GM18519 (cell line): ENCODE measurements at regions not wholly inside any gene's neighbourhood (a gene's known extent, or its start where the extent isn't known, plus 50 kb on each side); places are given as distances from the start of the nearest gene placed in this dataset.

Experiments used
- ATAC-seq: cut with Tn5 transposase; IDR thresholded peaks from one replicate; pipeline ENCODE4 v1.9.1; 2021; ENCODE audit warnings: mild to moderate bottlenecking, moderate library complexity; ENCODE audit not compliant: unreplicated experiment, low FRiP score

DNA sequence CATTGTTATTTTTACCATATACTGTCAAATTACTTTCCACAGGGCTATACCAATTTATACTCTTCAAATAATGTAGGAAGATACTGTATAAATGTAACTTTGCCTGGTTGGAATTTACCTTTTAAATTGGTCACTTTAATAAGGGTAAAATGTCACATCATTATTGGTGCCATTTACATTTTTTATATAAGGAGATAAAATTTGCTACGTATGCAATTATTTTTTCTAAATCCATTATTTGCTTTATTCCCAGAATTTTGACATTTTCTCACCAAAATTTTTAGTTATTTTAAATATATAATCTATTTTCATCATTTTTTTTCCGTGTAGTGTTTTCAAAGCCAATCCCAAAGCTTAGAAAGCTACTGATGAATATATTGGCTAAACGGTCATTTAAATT lies 664.7 kb downstream of the KCNJ2 start:
- ATAC-seq: no peak

DNA sequence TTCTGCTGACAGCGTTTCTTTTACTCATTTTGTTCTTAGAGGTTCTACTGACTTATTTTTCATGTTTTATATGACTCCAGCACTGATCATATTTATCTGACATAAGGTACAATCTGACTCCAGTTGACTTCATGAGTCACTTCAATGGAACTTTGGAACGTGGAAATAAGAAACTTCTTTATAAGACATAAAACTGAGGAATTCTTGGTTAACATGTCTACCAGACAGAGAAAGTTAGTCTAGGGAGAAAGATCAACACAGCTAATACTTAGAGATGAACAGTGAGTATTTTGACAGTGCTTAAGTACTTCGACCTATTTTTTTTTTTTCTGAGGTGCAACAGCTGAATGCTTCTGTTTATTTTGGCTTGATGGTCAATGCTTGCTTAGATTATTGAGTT lies 679.5 kb downstream of the KCNJ2 start:
- ATAC-seq: no peak

DNA sequence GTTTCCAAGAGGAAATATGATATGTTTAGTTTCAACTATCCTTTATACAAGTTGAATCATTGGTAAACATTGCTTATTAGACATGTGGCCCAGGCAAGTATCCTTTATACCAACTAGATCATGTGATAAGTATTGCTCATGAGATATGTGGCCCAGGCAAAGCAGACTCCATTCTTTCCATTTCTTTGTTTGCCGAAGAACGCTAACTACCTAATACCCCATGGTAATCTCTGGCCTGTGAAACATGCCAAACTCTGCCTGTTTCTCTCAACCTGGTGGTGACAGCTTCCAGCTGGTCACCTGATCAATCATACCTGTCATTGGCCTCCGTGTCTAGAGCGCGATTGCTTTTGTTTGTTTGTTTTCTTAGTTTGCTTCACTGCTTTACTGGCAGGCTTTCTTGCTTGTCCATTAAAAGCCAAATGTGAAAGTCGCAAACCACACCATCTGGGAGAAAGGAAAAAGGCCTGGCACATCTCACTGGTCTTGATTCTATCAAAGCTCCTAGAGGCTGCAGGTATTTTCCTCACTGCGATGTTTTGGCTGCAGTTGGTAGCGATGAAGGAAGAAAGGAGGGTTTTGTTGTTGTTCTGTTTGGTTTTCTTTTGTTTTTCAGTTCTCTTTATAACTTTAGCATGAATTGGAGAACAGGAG lies 686.2 kb downstream of the KCNJ2 start:
- no peak for ATAC-seq

DNA sequence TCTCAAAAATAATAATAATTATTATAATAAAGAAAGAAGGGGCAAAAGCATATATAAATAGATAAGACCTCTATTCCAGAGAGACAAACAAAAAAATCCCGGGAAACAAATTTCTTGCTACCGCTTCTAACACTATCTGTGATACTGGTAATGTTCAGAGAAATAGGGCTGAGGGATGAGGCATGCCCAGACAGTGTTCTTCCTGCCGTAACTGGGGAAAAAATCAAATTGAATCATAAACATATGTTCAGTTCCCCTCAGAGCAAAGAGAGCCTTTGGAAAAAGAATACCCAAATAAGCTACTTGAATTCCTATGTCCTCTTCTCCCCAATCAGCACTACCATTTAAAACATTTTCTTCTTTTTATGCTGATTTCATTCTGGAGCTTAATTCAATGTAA lies 688.0 kb downstream of the KCNJ2 start:
- ATAC-seq: no peak

DNA sequence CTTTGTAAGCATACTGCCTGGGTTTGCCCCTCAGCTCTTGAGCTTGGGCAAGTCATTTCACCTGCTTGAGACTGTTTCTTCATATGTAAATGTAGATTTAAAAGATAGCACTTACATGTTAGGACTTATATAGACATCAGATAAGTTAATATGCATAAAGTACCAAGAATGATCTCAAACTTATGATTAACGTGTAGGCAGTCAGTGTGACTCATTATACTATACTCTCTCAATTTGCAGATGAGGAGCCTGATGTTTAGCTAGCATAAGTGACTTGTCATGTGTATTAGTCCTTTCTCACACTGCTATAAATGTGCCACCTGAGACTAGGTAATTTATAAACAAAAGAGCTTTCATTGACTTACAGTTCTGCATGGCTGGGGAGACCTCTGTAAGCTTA lies 690.5 kb downstream of the KCNJ2 start:
- no peak for ATAC-seq

DNA sequence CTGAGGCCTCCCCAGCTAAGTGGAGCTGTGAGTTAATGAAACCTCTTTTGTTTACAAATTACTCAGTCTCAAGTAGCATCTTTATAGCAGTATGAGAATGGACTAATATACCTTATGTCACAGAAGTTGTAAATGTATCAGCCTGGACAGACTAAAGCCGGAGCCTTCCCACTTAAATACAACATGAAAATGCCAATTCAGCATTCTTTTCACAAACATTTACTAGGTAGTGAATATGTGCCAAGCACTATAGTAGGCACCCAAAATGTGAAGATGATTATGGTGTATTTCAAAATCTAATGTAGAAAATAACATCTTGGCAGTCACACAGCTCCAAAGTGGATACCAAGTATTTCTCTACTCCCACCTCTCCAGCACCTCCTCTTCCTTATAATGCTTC lies 693.0 kb downstream of the KCNJ2 start:
- ATAC-seq: no peak

DNA sequence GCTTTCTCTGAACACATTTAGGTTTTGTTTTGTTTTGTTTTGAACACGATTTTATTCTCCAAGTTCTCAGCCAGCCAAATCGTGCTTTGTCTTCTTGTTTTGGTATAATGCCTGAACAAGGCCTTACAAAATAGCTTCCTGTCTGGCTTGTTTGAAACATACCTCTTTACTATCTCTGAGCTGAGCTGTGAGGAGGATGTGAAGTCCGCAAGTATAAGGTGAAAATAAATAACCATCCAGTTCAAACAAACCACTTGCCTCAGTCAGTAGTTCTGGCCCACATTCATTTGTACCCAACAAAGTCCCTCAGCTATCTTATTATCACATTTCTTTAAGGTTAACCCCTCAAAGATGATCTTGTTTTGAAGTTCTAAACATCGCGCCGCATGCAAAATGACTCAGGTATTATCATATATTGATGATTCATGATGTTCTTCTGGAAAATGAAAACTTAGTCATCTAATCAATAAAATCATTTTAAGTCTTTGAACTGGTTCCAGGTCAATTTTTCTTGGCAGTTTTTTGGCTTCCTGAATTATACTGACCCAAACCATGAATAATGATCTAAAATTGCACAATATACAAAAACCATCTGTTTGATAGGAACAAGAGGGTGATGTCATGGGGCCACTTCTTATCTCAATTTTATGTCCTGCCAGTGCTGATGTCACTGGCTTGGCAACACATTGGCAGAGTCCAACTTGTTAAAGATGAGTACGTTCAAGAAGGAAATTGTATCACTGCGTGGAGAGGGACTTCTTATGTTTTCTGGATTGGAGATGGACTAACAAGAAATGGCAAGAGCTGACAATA lies 694.3 kb downstream of the KCNJ2 start:
- ATAC-seq: no peak

DNA sequence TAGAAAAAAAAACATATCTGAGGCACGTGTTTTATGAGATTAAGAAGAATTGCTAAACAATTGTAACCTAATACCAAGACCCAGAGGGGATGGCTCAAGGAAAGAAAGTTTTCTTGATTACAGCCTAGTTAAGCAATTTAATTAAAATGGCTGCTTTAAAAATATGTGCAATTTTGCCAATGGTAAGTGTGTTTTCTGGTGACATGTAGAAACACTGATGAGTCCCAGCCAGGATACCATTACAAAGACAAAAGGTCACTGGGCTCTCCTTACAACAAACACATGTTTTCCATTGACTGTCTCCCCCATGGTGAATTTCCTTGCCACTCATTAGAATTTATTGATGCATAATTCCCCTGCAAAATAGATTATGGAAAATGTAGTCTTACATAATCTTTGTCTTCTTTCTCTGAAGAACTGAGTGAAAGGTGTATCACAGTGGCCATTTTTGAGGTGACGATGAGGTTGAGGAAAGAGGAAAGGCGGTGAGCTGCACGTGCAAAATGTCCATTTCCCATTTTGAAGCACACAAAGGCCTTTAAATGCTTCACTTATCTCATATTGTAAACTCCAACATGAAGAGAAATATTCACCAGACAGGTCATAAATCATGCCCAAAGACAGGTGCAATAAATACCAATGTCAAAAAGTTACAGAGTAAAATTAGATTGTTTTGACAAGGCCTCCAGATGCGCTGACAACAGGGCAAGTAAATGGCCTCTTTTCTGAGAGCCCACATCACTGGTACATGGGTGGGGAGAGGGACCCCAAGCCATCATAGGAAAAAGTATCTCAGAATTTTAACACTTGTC lies 696.9 kb downstream of the KCNJ2 start:
- ATAC-seq: no peak

DNA sequence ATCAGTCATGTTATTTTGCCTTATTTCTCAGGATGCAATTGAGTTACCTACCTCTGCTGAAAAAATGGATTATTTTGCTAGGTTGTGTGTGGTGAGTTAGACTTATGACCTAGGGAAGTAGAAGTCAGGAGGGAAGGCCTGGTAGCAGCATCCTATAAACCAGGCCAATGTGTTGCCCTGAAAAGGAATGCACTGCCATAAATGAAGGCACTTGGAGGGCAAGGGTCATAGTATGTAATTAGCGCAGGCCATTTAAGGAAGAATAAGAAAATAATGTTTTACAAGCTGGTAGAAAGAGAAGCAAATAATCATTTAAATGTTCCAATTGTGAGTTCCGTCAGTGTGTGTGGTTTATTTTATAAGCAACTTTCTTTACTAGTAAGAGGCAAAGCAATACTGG lies 698.8 kb downstream of the KCNJ2 start:
- no peak for ATAC-seq

DNA sequence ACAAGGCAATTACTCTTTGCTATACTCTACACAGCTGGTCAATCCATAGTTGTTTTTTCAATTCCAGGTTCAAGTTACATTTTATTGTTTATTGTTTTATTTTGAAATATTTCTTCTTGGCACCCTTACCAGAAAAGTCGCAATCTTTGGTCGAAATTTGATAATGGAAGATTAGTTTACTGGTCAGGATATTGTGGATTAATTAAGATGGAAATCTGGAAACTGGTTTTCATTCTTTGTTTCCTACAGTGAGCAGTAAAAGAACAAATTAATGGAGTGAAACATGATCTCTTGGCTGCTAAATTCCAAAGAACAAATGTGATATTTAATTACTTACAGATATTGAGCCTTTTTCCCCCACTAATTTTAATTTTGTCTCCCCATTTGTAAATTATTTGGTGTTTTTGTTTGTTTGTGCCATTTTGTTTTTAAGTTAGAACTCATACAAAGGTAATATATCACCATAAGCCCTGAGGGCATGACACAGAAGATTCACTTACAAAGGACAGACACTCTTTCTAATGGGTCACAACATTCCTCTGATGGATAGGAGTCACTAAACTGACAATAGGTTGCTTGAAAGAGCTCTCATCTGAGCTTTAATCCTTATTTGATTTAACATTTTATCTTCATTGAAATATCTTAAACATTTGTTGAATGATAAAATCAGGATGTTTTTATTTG lies 700.2 kb downstream of the KCNJ2 start:
- no peak for ATAC-seq

DNA sequence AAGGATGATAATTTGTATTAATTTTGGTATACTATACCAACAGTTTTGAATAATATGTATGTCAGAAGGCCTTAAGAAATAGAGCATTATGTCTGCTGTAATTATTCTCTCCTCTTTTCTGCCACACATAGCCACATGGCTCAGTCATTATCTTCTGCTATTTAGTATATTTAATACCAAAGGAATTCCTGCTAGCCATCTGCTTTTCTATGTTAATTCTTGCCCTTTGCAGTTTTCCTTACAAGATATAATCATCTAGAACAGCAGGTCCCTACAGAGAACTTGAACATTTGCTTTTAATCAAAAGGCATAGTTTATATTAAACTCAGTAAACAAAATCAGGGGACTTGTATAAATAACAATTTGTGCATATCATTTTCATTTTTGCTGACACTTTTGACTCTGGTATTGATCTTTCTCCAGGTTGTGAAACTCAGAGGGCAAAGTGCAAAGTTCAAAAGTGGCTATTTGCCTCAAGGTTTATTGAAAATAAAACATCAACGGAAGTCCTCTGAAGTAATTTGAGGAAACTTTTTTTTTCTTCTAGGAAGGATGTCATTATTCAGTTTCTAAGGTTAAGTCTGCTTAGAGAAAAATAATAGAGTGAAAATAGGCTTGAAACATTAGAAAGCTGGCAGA lies 702.0 kb downstream of the KCNJ2 start:
- ATAC-seq: no peak

DNA sequence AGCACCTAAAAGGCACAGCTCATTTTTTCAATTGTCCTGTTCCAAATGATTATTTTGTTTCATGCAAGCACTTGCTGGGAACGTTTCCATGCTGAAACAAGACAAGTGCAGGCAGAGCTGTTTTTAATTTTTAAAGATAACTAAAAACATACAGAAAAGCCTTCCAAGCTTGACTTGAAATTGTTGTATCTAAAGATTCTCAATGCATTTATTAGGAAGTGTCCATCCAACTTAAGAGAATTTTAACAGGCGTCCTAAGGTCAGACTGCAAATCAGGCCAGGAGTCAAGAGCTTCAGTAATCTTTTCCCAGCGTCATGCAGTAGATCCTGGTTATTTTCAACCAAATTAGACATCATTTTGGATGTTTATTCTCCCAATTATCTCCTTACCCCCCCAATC lies 702.8 kb downstream of the KCNJ2 start:
- no peak for ATAC-seq

DNA sequence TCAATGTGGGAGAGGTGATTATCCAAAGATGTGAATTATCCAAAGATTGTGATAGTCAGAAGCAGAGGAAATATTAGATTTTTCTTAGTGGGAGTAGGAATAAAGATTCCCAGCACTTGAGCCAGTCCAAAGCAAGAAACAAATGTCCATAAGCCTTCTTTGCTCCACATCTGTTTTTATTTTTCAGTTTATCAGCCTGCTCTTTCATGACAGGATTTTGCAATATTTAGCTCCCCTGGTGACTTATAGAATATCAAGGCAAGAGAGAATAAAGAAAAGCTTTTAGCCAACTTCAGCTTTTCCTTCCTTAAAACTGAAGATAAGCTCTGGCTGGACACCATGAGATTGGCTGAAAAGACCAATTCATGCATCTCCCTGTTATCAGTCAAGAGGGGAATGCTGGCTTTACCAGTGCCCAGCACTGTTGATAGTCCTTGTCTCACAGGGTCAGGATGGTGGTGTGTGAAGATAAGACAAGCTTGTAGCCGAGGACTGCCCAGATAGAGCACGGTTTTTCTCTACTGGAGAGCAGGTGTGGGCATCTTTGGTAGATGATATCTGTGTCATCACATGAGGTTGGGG lies 706.5 kb downstream of the KCNJ2 start:
- no peak for ATAC-seq

DNA sequence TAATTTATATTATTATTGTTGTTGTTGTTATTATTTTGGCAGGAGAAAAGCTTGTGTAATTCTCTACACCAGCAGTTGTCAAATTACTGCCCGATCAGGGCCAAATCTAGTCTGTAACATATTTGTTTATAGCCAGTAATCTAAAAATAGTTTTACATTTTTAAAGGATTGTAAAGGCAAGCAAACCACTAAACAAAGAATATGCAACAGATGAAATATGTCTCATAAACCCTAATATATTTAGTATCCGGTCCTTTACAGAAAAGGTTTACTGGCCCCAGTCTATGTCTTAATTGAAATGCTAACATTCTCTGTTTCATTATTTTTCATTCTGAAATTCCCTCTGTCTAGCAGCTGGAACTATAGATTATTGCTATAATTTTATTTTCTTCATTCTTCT lies 709.5 kb downstream of the KCNJ2 start:
- no peak for ATAC-seq

DNA sequence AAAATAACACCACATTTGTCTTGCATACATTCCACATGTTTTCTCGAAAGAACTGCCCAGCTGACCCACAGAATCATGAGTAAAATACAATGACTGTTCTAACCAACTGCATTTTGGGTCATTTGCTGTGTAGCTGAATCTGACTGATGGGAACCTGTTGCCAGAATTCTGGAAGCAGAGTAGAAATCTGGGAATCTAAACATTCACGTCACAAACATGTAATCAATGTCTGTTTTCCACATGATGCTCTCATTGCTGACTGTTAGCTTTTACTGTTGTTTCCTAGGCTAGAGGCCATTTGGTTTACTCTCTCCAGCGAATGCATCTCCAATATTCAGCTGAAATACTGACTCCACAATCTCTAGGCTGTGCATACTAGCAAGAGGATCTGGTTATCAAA lies 710.1 kb downstream of the KCNJ2 start:
- ATAC-seq: no peak

DNA sequence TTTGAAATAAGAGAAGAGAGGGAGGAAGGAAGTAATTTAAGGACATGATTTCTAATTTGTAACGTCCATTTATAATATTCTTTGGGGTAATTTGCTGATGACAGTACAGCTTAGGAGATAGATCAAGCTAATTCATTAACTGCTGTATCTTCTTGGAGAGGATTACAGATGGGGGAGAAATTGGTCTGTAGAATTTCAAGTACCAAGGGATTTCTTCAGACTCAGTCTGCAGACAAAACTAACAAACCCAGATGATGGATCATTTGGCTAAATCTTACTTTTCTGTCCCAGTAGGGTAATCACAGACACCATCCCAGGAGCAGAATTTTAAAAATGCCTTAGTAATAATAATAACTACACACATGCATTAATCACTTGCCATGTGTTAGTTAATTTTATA lies 711.8 kb downstream of the KCNJ2 start:
- ATAC-seq: no peak

DNA sequence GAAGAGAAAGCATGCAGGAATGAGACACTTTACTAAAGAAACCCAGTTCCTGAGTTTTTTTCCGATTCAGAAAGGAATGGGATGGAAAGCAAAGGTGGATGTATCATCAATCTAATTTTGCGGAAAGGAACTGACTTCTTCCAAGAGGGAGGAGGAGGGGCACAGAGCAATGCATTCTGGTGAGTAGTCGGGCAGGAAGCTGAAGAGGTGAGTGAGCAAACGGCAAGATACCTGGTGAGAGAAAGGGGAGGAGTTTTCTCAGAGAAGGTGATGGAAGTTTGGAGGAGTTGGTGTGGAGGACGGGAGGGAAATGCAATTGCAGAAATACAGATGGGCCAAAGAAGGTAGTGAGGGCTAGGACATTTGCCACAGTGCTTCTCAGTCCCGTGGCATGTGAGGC lies 713.2 kb downstream of the KCNJ2 start:
- no peak for ATAC-seq

DNA sequence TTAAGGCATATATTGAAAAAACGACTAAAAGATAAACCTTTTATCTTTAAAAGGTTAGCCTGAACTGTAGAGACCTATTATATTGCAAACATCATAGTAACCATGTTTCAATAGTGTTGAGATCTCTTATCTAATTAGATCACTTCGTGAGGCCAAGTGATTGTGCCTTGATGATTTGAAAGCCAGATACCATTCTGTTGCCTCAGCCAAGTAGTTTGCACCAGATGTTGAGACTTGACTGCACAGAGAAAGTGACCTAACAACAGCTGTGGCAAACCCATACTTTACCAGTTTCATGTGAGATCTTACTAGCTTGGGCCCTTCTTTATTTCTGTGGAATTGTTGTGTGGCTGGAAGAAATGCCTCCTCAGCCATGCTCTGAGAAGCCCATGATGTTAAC lies 717.3 kb downstream of the KCNJ2 start:
- ATAC-seq: no peak

DNA sequence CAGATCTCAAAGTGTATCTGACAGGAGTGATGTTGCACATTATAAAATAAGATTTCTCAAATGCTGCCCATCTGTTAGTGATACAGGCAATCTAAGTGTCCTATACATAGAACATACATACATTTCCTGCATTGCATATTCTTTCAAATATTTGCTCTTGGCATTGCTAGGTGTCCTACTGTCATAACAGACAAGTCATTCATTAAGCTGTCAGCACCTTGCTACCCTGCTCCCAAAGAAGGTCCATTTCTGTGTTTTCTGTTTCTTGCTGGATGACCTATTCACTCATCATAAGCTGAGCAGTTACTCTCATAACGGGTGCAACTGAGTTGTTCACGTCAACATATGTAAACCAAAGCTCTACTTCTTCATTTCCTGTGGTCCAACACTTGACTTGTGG lies 719.0 kb downstream of the KCNJ2 start:
- ATAC-seq: no peak

DNA sequence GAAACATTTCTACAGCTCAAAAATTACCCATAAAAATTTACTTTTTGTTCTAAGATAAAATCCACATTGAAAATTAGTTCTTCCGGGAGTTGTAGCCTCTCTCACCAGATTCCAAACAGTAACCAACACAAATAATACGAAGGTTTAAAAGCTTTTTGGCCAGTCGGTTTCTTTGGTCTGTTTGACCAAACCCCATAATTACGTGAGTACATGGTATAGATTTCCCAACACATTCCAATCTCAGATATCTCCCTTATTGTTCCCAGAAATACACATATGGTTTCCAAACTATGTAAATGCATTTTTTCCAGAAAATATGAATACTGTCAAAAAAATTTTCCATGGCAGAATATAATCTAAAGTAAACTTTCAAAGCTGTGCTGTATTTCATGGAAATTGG lies 722.0 kb downstream of the KCNJ2 start:
- no peak for ATAC-seq
